ENCODE measurements at regions not wholly inside any gene's neighbourhood (a gene's known extent, or its start where the extent isn't known, plus 50 kb on each side); places are given as distances from the start of the nearest gene placed in this dataset.

GRCh38 chr6:43926634-43927531 lies 156.9 kb downstream of the VEGFA start (continued):
- TF ChIP-seq, protein P1, sequence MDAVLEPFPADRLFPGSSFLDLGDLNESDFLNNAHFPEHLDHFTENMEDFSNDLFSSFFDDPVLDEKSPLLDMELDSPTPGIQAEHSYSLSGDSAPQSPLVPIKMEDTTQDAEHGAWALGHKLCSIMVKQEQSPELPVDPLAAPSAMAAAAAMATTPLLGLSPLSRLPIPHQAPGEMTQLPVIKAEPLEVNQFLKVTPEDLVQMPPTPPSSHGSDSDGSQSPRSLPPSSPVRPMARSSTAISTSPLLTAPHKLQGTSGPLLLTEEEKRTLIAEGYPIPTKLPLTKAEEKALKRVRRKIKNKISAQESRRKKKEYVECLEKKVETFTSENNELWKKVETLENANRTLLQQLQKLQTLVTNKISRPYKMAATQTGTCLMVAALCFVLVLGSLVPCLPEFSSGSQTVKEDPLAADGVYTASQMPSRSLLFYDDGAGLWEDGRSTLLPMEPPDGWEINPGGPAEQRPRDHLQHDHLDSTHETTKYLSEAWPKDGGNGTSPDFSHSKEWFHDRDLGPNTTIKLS (IDR thresholded peaks at IDR 0.05; ENCODE audit: borderline replicate concordance, low read depth), result peak; percentile 73
- TF ChIP-seq ZFP91 (CRISPR knock-in tag; IDR thresholded peaks at IDR 0.05) (no peak; the same call in 1 of the 2 replicates), ZKSCAN8 (CRISPR knock-in tag; IDR thresholded peaks at IDR 0.05) (peak; percentile 42; the same call in 1 of the 2 replicates), ID3 (CRISPR knock-in tag; IDR thresholded peaks at IDR 0.05) (0 out of 2 replicates have a peak, but pooled peaks have one; percentile 36), ID3 (tag; IDR thresholded peaks at IDR 0.05) (peak; percentile 98), ZNF398 (CRISPR knock-in tag; IDR thresholded peaks at IDR 0.05) (peak; percentile 7), NCOA1 (IDR thresholded peaks at IDR 0.05; ENCODE audit: low read depth) (peak; percentile 92), SIX5 (IDR thresholded peaks at IDR 0.05; ENCODE audit: borderline replicate concordance in 1 of 2, insufficient read depth in 1 of 2, low read depth in 1 of 2, low read length in 2 of 2) (no peak), CHD1 (IDR thresholded peaks at IDR 0.05; ENCODE audit: low read length) (no peak)
- TF ChIP-seq, protein P2, sequence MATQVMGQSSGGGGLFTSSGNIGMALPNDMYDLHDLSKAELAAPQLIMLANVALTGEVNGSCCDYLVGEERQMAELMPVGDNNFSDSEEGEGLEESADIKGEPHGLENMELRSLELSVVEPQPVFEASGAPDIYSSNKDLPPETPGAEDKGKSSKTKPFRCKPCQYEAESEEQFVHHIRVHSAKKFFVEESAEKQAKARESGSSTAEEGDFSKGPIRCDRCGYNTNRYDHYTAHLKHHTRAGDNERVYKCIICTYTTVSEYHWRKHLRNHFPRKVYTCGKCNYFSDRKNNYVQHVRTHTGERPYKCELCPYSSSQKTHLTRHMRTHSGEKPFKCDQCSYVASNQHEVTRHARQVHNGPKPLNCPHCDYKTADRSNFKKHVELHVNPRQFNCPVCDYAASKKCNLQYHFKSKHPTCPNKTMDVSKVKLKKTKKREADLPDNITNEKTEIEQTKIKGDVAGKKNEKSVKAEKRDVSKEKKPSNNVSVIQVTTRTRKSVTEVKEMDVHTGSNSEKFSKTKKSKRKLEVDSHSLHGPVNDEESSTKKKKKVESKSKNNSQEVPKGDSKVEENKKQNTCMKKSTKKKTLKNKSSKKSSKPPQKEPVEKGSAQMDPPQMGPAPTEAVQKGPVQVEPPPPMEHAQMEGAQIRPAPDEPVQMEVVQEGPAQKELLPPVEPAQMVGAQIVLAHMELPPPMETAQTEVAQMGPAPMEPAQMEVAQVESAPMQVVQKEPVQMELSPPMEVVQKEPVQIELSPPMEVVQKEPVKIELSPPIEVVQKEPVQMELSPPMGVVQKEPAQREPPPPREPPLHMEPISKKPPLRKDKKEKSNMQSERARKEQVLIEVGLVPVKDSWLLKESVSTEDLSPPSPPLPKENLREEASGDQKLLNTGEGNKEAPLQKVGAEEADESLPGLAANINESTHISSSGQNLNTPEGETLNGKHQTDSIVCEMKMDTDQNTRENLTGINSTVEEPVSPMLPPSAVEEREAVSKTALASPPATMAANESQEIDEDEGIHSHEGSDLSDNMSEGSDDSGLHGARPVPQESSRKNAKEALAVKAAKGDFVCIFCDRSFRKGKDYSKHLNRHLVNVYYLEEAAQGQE (IDR thresholded peaks at IDR 0.05; ENCODE audit: borderline replicate concordance), result peak; percentile 68; the same call in 1 of the 2 replicates
- TF ChIP-seq, protein P2 (CRISPR knock-in tag; IDR thresholded peaks at IDR 0.05; ENCODE audit: low read depth), result 0 out of 2 replicates have a peak, but pooled peaks have one; percentile 24

Measured in K562 (cell line).